T47D (cell line): ENCODE measurements at regions not wholly inside any gene's neighbourhood (a gene's known extent, or its start where the extent isn't known, plus 50 kb on each side); places are given as distances from the start of the nearest gene placed in this dataset.
"Not testable (repeated sequence)": the region's sequence is repeated elsewhere in the genome, so short reads cannot be mapped to it uniquely, and the experiment has no call there.

Experiments used
- DNase-seq, 2 experiments: peaks; one replicate each; pipeline versions ENCODE4 v3.0.0 to v3.0.0-alpha.2; 2011 to 2012; ENCODE audit warnings: low read depth in 1 of 2, low spot score in 1 of 2
- JUND ChIP-seq: IDR thresholded peaks from 2 replicates; pipeline ENCODE4 v1.6.1; 2012; ENCODE audit warnings: low read depth
- in situ Hi-C: cut with HindIII; loops from 2 replicates; pipeline ENCODE4 v1.10.0; 2016; ENCODE audit warnings: low sequenced_read_pairs, low pct_unique_long_range_greater_than_20kb

GRCh38 chr4:43089730-43090129, 197.2 kb downstream of the GRXCR1 start:
- in situ Hi-C loops = no loop called here
- TF ChIP-seq JUND = no peak
- no peak for DNase-seq

- in situ Hi-C loops = no loop called here
- DNase-seq = no peak
- no peak for TF ChIP-seq JUND
Measured at GRCh38 chr4:43103048-43103447, 210.5 kb downstream of the GRXCR1 start.

- in situ Hi-C loops = no loop called here
- TF ChIP-seq JUND = no peak
- DNase-seq = no peak
Measured at GRCh38 chr4:43112139-43112538, 219.6 kb downstream of the GRXCR1 start.

- TF ChIP-seq JUND = no peak
- DNase-seq = no peak
- in situ Hi-C loops = no loop called here
Measured at GRCh38 chr4:43113196-43113595, 220.7 kb downstream of the GRXCR1 start.

GRCh38 chr4:43126595-43126994, 234.1 kb downstream of the GRXCR1 start:
- TF ChIP-seq JUND = no peak
- in situ Hi-C loops = no loop called here
- DNase-seq = no peak

GRCh38 chr4:43130228-43131021, 237.9 kb downstream of the GRXCR1 start:
- DNase-seq = no peak
- TF ChIP-seq JUND = no peak
- in situ Hi-C loops = no loop called here

- in situ Hi-C loops = no loop called here
- peak; percentile 26 to 70 for DNase-seq
- no peak for TF ChIP-seq JUND
Measured at GRCh38 chr4:43132010-43132582, 239.6 kb downstream of the GRXCR1 start.

GRCh38 chr4:43133566-43133965, 241.1 kb downstream of the GRXCR1 start:
- TF ChIP-seq JUND = no peak
- no peak for DNase-seq
- in situ Hi-C loops = no loop called here

GRCh38 chr4:43136752-43137151, 244.2 kb downstream of the GRXCR1 start:
- in situ Hi-C loops = no loop called here
- no peak for TF ChIP-seq JUND
- DNase-seq = no peak

- no peak for TF ChIP-seq JUND
- in situ Hi-C loops = no loop called here
- no peak for DNase-seq
Measured at GRCh38 chr4:43146198-43146597, 253.7 kb downstream of the GRXCR1 start.

GRCh38 chr4:43148481-43148880, 256.0 kb downstream of the GRXCR1 start:
- no peak for TF ChIP-seq JUND
- in situ Hi-C loops = no loop called here
- DNase-seq = no peak

GRCh38 chr4:43163101-43163792, 270.7 kb downstream of the GRXCR1 start:
- no peak for TF ChIP-seq JUND
- no peak for DNase-seq

GRCh38 chr4:43189741-43190140, 297.2 kb downstream of the GRXCR1 start:
- no peak for TF ChIP-seq JUND
- in situ Hi-C loops = no loop called here
- DNase-seq = no peak

More at GRCh38 chr4:43163101-43163792, 270.7 kb downstream of the GRXCR1 start:
- in situ Hi-C loops = no loop called here

- DNase-seq, in situ Hi-C loops: not testable (repeated sequence)
Measured at GRCh38 chr4:43212576-43212975, 320.1 kb downstream of the GRXCR1 start.
